SU-DHL-6 (cell line): ENCODE measurements at regions not wholly inside any gene's neighbourhood (a gene's known extent, or its start where the extent isn't known, plus 50 kb on each side); places are given as distances from the start of the nearest gene placed in this dataset.
A peak's percentile ranks its signal among the peaks of the same experiment; 100 is the strongest.

Experiments used
- H2AFZ ChIP-seq: fragments of 200-600 bp; sonication (generic); 2 replicates; pipeline ENCODE4 v1.6.1; 2014; ENCODE audit warnings: low read depth, mild to moderate bottlenecking, moderate library complexity, mixed read lengths, antibody characterized with exemption, low read length; ENCODE audit not compliant: severe bottlenecking
- H3F3A ChIP-seq: fragments of 200-600 bp; shearing (Covaris generic); 2 replicates; pipeline ENCODE4 v1.6.0; 2016; ENCODE audit warnings: antibody characterized with exemption, mild to moderate bottlenecking; ENCODE audit not compliant: insufficient read depth
- H3K27ac ChIP-seq: fragments of 200-600 bp; sonication (generic); 2 replicates; pipeline ENCODE4 v1.5.1; 2016; ENCODE audit warnings: low read depth, mild to moderate bottlenecking, low read length, moderate library complexity, mixed read lengths
- H3K27me3 ChIP-seq: fragments of 200-600 bp; sonication (generic), shearing (Covaris generic); 2 replicates; pipeline ENCODE4 v1.6.0; 2014; ENCODE audit warnings: mild to moderate bottlenecking, low read length
- H3K36me3 ChIP-seq: fragments of 200-600 bp; sonication (generic); 2 replicates; pipeline ENCODE4 v1.6.1; 2014; ENCODE audit warnings: mild to moderate bottlenecking, low read length, mixed read lengths
- H3K4me2 ChIP-seq: fragments of 300-600, 200-600 bp; shearing (Covaris generic), sonication (generic); 2 replicates; pipeline ENCODE4 v1.6.0; 2014; ENCODE audit warnings: low read length, low read depth, mild to moderate bottlenecking; ENCODE audit not compliant: poor library complexity, severe bottlenecking
- H3K4me3 ChIP-seq: fragments of 200-600 bp; sonication (generic); 2 replicates; pipeline ENCODE4 v1.5.1; 2014; ENCODE audit warnings: antibody characterized with exemption, low read length, mild to moderate bottlenecking, mixed read lengths; ENCODE audit not compliant: insufficient read depth, poor library complexity, severe bottlenecking
- H3K79me2 ChIP-seq: fragments of 200-600 bp; sonication (generic); 2 replicates; pipeline ENCODE4 v1.6.1; 2014; ENCODE audit warnings: mild to moderate bottlenecking, low read length, moderate library complexity; ENCODE audit not compliant: insufficient read depth
- H3K9ac ChIP-seq: fragments of 200-600 bp; sonication (generic); 2 replicates; pipeline ENCODE4 v1.7.0; 2014; ENCODE audit warnings: mild to moderate bottlenecking, low read length
- H3K9me2 ChIP-seq: fragments of 200-600 bp; sonication (generic); replicated peaks from 2 replicates; pipeline ENCODE4 v1.6.1; 2014; ENCODE audit warnings: low read length; ENCODE audit not compliant: insufficient read depth
- H3K9me3 ChIP-seq: fragments of 200-600 bp; sonication (generic); 2 replicates; pipeline ENCODE4 v1.6.1; 2014; ENCODE audit warnings: low read length, mixed read lengths; ENCODE audit not compliant: insufficient read depth
- H4K20me1 ChIP-seq: fragments of 200-600 bp; sonication (generic); 2 replicates; pipeline ENCODE4 v1.6.1; 2014; ENCODE audit warnings: low read depth, mild to moderate bottlenecking, antibody characterized with exemption, low read length, moderate library complexity, mixed read lengths
- EZH2phosphoT487 ChIP-seq: fragments of 200-600 bp; sonication (generic), shearing (Covaris generic); conservative IDR thresholded peaks from 2 replicates; pipeline ENCODE4 v1.6.1; 2018; ENCODE audit warnings: mild to moderate bottlenecking, antibody characterized with exemption, low read length, moderate library complexity, mixed read lengths
- TF ChIP-seq, protein P1 (sequence below): fragments of 200-600 bp; sonication (generic); IDR thresholded peaks from one replicate; pipeline ENCODE4 v1.5.1; 2017; ENCODE audit warnings: antibody characterized with exemption, mild to moderate bottlenecking, low read length, moderate library complexity; ENCODE audit not compliant: insufficient read depth, poor library complexity, severe bottlenecking

DNA sequence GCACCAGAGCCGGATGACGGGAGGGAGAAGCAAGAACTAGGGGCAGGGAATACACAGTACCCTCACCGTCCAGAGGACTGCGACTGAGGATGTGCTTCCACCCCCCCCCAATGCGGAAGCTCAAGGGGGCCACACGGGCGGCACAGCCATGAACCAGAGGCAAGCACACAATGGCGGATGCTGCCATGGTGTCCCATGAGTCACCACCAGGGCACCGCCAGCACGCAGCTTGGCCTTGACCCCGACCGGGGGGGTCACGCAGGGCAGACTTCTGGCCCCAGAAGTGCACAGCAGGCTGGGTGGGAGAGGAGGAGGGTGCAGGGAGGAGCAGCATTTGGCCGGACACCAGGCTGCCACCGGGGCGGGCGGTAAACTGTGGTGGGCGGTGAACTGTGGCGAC is 83.5 kb upstream of the ZNF254 start:
- Histone ChIP-seq H3K9me2 (no peaks in the 10 kb centered on the region), H3K9me3 (no peaks in the 10 kb centered on the region), H4K20me1 (no peaks in the 10 kb centered on the region), H3K27ac (no peak overlapping the region), H2AFZ (no peak overlapping the region), H3K4me3 (no peak overlapping the region), H3K9ac (no peak overlapping the region), H3K4me2 (no peak overlapping the region), H3K79me2 (no peaks in the 10 kb centered on the region), H3K36me3 (no peaks in the 10 kb centered on the region), H3F3A (no peaks in the 10 kb centered on the region), H3K27me3 (no peaks in the 10 kb centered on the region)
- TF ChIP-seq, protein P1, sequence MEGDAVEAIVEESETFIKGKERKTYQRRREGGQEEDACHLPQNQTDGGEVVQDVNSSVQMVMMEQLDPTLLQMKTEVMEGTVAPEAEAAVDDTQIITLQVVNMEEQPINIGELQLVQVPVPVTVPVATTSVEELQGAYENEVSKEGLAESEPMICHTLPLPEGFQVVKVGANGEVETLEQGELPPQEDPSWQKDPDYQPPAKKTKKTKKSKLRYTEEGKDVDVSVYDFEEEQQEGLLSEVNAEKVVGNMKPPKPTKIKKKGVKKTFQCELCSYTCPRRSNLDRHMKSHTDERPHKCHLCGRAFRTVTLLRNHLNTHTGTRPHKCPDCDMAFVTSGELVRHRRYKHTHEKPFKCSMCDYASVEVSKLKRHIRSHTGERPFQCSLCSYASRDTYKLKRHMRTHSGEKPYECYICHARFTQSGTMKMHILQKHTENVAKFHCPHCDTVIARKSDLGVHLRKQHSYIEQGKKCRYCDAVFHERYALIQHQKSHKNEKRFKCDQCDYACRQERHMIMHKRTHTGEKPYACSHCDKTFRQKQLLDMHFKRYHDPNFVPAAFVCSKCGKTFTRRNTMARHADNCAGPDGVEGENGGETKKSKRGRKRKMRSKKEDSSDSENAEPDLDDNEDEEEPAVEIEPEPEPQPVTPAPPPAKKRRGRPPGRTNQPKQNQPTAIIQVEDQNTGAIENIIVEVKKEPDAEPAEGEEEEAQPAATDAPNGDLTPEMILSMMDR: no peak
- TF ChIP-seq EZH2phosphoT487: no peak

GRCh38 chr19:24004166-24004565 is 82.8 kb upstream of the ZNF254 start:
- H3K9me3 ChIP-seq: no peaks in the 10 kb centered on the region

DNA sequence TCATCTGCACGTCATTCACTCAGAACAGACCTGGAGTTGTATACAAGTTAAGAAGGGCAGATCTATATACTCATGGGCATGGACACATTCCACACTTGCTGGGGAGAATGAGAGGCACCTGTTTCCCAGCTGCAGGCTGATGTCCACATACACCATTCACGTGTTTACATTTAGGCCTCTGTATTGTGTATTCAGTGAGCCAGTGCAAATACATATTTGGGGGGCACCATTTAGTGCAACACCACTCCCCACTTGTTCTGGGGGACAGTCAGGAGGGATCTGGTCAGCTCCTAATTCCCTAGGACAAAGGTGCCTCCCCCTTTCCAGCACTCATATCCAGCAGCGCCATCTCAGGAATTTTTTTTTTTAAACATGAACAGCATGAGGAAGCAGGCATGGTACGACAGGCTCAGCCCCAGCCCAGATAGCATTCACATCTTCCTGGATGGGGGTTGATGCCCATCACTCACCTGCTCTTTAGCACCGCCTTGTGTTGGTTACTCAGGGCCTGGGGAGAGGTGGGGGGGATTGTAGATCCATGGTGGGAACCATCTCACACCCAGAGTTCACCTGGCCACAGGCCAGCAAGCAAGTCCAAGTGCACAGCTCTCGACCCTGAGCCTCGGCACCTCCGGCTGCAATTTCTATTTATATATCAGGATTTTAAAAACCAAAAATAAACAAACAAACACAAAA is 56.9 kb upstream of the ZNF254 start:
- H3K9me3 ChIP-seq: no peaks in the 10 kb centered on the region
- peak overlapping the region; percentile 13 for H2AFZ ChIP-seq
- H3K9ac ChIP-seq: no peak overlapping the region
- no peak overlapping the region for H3K4me2 ChIP-seq
- no peaks in the 10 kb centered on the region for H4K20me1 ChIP-seq
- H3F3A ChIP-seq: peaks cover 9% of the 10 kb centered on the region; the same call in 1 of the 2 replicates
- H3K27ac ChIP-seq: no peak overlapping the region
- H3K36me3 ChIP-seq: no peaks in the 10 kb centered on the region
- no peak overlapping the region for H3K4me3 ChIP-seq
- H3K9me2 ChIP-seq: no peaks in the 10 kb centered on the region
- peaks cover 18% of the 10 kb centered on the region for H3K79me2 ChIP-seq
- TF ChIP-seq, protein P1: no peak
- TF ChIP-seq EZH2phosphoT487: no peak
- no peaks in the 10 kb centered on the region for H3K27me3 ChIP-seq

More at GRCh38 chr19:24004166-24004565, 82.8 kb upstream of the ZNF254 start:
- no peak overlapping the region for H2AFZ ChIP-seq
- no peaks in the 10 kb centered on the region for H3K9me2 ChIP-seq
- H3K79me2 ChIP-seq: no peaks in the 10 kb centered on the region
- no peaks in the 10 kb centered on the region for H4K20me1 ChIP-seq
- no peak overlapping the region for H3K4me2 ChIP-seq
- H3K36me3 ChIP-seq: no peaks in the 10 kb centered on the region
- no peak overlapping the region for H3K4me3 ChIP-seq
- H3K27me3 ChIP-seq: no peaks in the 10 kb centered on the region
- no peak for TF ChIP-seq EZH2phosphoT487
- TF ChIP-seq, protein P1: no peak
- H3F3A ChIP-seq: no peaks in the 10 kb centered on the region
- H3K9ac ChIP-seq: no peak overlapping the region
- no peak overlapping the region for H3K27ac ChIP-seq
